PC-9 (cell line): ENCODE measurements at regions not wholly inside any gene's neighbourhood (a gene's known extent, or its start where the extent isn't known, plus 50 kb on each side); places are given as distances from the start of the nearest gene placed in this dataset.

ENCODE experiments used
- BruUV-seq: library from RNA; stranded (reverse); fragments of 400-500 nt; replicated peaks from 2 replicates; lab custom pipeline; 2021; lab: Mats Ljungman, UMichigan
- CTCF ChIA-PET: fragments of 300-600 bp; sonication (Branson Sonifier 250); formaldehyde crosslinking; loops from one replicate; lab custom pipeline; 2022; ENCODE audit warnings: antibody characterized with exemption; lab: Charles Lee
- POLR2A ChIA-PET: fragments of 300-600 bp; sonication (Branson Sonifier 250); formaldehyde crosslinking; loops from one replicate; lab custom pipeline; 2022; ENCODE audit warnings: antibody characterized with exemption; ENCODE audit not compliant: unreplicated experiment; lab: Charles Lee
- DNase-seq, 2 experiments: peaks; one replicate each; pipeline versions ENCODE4 v3.0.0 to v3.0.0-alpha.2; 2015 to 2022; ENCODE audit warnings: mixed read lengths in 1 of 2
- H2AFZ ChIP-seq: fragments of 200-600 bp; sonication (generic); 2 replicates; pipeline ENCODE4 v1.8.1; 2017; ENCODE audit warnings: antibody characterized with exemption
- H3F3A ChIP-seq: fragments of 200-600 bp; sonication (generic); 2 replicates; pipeline ENCODE4 v1.8.1; 2017; ENCODE audit warnings: antibody characterized with exemption, mild to moderate bottlenecking, low read depth; ENCODE audit not compliant: insufficient read depth
- H3K27ac ChIP-seq: fragments of 200-600 bp; sonication (generic); 2 replicates; pipeline ENCODE4 v1.6.1; 2016; ENCODE audit warnings: mixed run types
- H3K27me3 ChIP-seq: fragments of 200-600 bp; sonication (generic); 2 replicates; pipeline ENCODE4 v1.6.1; 2016; ENCODE audit warnings: low read depth, mixed run types; ENCODE audit not compliant: insufficient read depth
- H3K36me3 ChIP-seq: fragments of 200-600 bp; sonication (generic); 2 replicates; pipeline ENCODE4 v1.6.1; 2016; ENCODE audit warnings: low read depth, mixed run types
- H3K4me1 ChIP-seq: fragments of 200-600 bp; sonication (generic); replicated peaks from 2 replicates; pipeline ENCODE4 v1.6.1; 2016; ENCODE audit warnings: mixed run types; ENCODE audit not compliant: insufficient read depth
- H3K4me2 ChIP-seq: fragments of 200-600 bp; sonication (generic); 2 replicates; pipeline ENCODE4 v1.6.1; 2017; ENCODE audit warnings: mixed run types
- H3K4me3 ChIP-seq: fragments of 200-600 bp; sonication (generic); 2 replicates; pipeline ENCODE4 v1.6.1; 2016; ENCODE audit warnings: mixed run types
- H3K79me2 ChIP-seq: fragments of 200-600 bp; sonication (generic); 2 replicates; pipeline ENCODE4 v1.6.1; 2017; ENCODE audit warnings: low read depth, mixed run types
- H3K9me2 ChIP-seq: fragments of 200-600 bp; sonication (generic); 2 replicates; pipeline ENCODE4 v1.8.1; 2017; ENCODE audit warnings: mild to moderate bottlenecking; ENCODE audit not compliant: insufficient read depth
- H3K9me3 ChIP-seq: fragments of 200-600 bp; sonication (generic); 2 replicates; pipeline ENCODE4 v1.8.1; 2016; ENCODE audit warnings: low read depth; ENCODE audit not compliant: insufficient read depth
- H4K20me1 ChIP-seq: fragments of 200-600 bp; sonication (generic); 2 replicates; pipeline ENCODE4 v1.8.1; 2017; ENCODE audit not compliant: insufficient read depth
- CTCF ChIP-seq: fragments of 200-600 bp; sonication (generic); conservative IDR thresholded peaks from 2 replicates; pipeline ENCODE4 v1.6.1; 2017; ENCODE audit warnings: mixed run types, antibody characterized with exemption, mild to moderate bottlenecking, moderate library complexity
- EZH2 ChIP-seq: fragments of 200-600 bp; sonication (generic); IDR thresholded peaks from 2 replicates; pipeline ENCODE4 v1.8.0; 2017; ENCODE audit warnings: antibody characterized with exemption, low read depth
- intact Hi-C: fragments of 100-400 bp; cut with micrococcal nuclease; formaldehyde crosslinking; loops from one replicate; pipeline ENCODE4 v1.10.0; 2022; ENCODE audit not compliant: unreplicated experiment

GRCh38 chr15:31477301-31477700 is 150.7 kb downstream of the KLF13 start:
- no peak for DNase-seq
- H3K4me2 ChIP-seq: no peak overlapping the region
- intact Hi-C loops: no loop called here
- no peak overlapping the region for H2AFZ ChIP-seq
- H4K20me1 ChIP-seq: no peaks in the 10 kb centered on the region
- H3F3A ChIP-seq: no peaks in the 10 kb centered on the region
- no peaks in the 10 kb centered on the region for H3K79me2 ChIP-seq
- ChIA-PET CTCF (no interaction called here), POLR2A (no interaction called here)
- no TSS peak for BruUV-seq
- H3K36me3 ChIP-seq: no peaks in the 10 kb centered on the region
- H3K4me1 ChIP-seq: no peaks in the 10 kb centered on the region
- no peak overlapping the region for H3K27ac ChIP-seq
- H3K4me3 ChIP-seq: no peak overlapping the region
- no peaks in the 10 kb centered on the region for H3K9me3 ChIP-seq
- H3K27me3 ChIP-seq: peaks cover 11% of the 10 kb centered on the region; the same call in 1 of the 2 replicates
- TF ChIP-seq CTCF: no peak
- no peak for TF ChIP-seq EZH2
- H3K9me2 ChIP-seq: no peaks in the 10 kb centered on the region

- no peak for TF ChIP-seq CTCF
- no peak for TF ChIP-seq EZH2
- no TSS peak for BruUV-seq
- H2AFZ ChIP-seq: no peak overlapping the region
- H3K36me3 ChIP-seq: no peaks in the 10 kb centered on the region
- H3F3A ChIP-seq: no peaks in the 10 kb centered on the region
- no peak overlapping the region for H3K4me2 ChIP-seq
- H3K27ac ChIP-seq: no peak overlapping the region
- POLR2A ChIA-PET: no interaction called here
- no peak overlapping the region for H3K4me3 ChIP-seq
- no peaks in the 10 kb centered on the region for H3K4me1 ChIP-seq
- DNase-seq: no peak
- peaks cover 11% of the 10 kb centered on the region; the same call in 1 of the 2 replicates for H3K27me3 ChIP-seq
- H3K79me2 ChIP-seq: no peaks in the 10 kb centered on the region
- CTCF ChIA-PET: no interaction called here
- H4K20me1 ChIP-seq: no peaks in the 10 kb centered on the region
- no peaks in the 10 kb centered on the region for H3K9me2 ChIP-seq
- H3K9me3 ChIP-seq: no peaks in the 10 kb centered on the region
- intact Hi-C loops: no loop called here
Measured at GRCh38 chr15:31477851-31478701, 151.4 kb downstream of the KLF13 start.

GRCh38 chr15:31478702-31479221 is 152.1 kb downstream of the KLF13 start:
- no peaks in the 10 kb centered on the region for H3K9me2 ChIP-seq
- H3K4me2 ChIP-seq: no peak overlapping the region
- H3K79me2 ChIP-seq: no peaks in the 10 kb centered on the region
- H4K20me1 ChIP-seq: no peaks in the 10 kb centered on the region
- H3K27ac ChIP-seq: no peak overlapping the region
- H3F3A ChIP-seq: no peaks in the 10 kb centered on the region
- intact Hi-C loops: no loop called here
- H3K36me3 ChIP-seq: no peaks in the 10 kb centered on the region
- POLR2A ChIA-PET: no interaction called here
- no peaks in the 10 kb centered on the region for H3K9me3 ChIP-seq
- H3K4me1 ChIP-seq: no peaks in the 10 kb centered on the region
- peaks cover 11% of the 10 kb centered on the region; the same call in 1 of the 2 replicates for H3K27me3 ChIP-seq
- BruUV-seq: no TSS peak
- no peak for DNase-seq
- TF ChIP-seq EZH2 (no peak), CTCF (no peak)
- CTCF ChIA-PET: no interaction called here
- no peak overlapping the region for H3K4me3 ChIP-seq
- H2AFZ ChIP-seq: no peak overlapping the region
